Right lobe of liver (tissue), 4 donors: ENCODE measurements at regions not wholly inside any gene's neighbourhood (a gene's known extent, or its start where the extent isn't known, plus 50 kb on each side); places are given as distances from the start of the nearest gene placed in this dataset.

Source experiments
- CTCF ChIP-seq, 4 donors: fragments of 200-600 bp in 3 of 4; fragments of 450-650 bp in 1 of 4; IDR thresholded peaks; one replicate each; pipeline versions ENCODE4 v1.5.1 to v1.8.0; 2016 to 2022; ENCODE audit warnings: antibody characterized with exemption in 4 of 4, mild to moderate bottlenecking in 2 of 4
- POLR2A ChIP-seq: fragments of 450-650 bp; IDR thresholded peaks from one replicate; pipeline ENCODE4 v1.6.1; 2017; ENCODE audit warnings: antibody characterized with exemption, mild to moderate bottlenecking
- donor health status: DM: no; HTN: no; CAD: no.
- donor health status: DM: no; HTN: no; CAD: no.
- donor health status: DM: no; HTN: yes; CAD: no.

GRCh38 chr3:96416549-96417255 lies 397.7 kb upstream of the EPHA6 start:
- TF ChIP-seq CTCF (IDR thresholded peaks at IDR 0.05): no peak
- no peak for TF ChIP-seq POLR2A
